HUES64 (cell line): ENCODE measurements at regions not wholly inside any gene's neighbourhood (a gene's known extent, or its start where the extent isn't known, plus 50 kb on each side); places are given as distances from the start of the nearest gene placed in this dataset.
"Not testable (repeated sequence)": the region's sequence is repeated elsewhere in the genome, so short reads cannot be mapped to it uniquely, and the experiment has no call there.

Experiments
- H3K27ac ChIP-seq: 2 replicates; pipeline ENCODE4 v1.7.0; 2013; ENCODE audit warnings: low read depth, low read length, inconsistent platforms
- H3K27me3 ChIP-seq: 2 replicates; pipeline ENCODE4 v1.6.1; 2013; ENCODE audit warnings: mild to moderate bottlenecking, low read length; ENCODE audit not compliant: insufficient read depth
- H3K36me3 ChIP-seq: 2 replicates; pipeline ENCODE4 v1.6.1; 2013; ENCODE audit warnings: mild to moderate bottlenecking, low read length; ENCODE audit not compliant: insufficient read depth
- H3K4me1 ChIP-seq: 2 replicates; pipeline ENCODE4 v1.6.1; 2013; ENCODE audit warnings: mild to moderate bottlenecking, low read length, moderate library complexity; ENCODE audit not compliant: insufficient read depth
- H3K4me3 ChIP-seq: 2 replicates; pipeline ENCODE4 v1.5.1; 2013; ENCODE audit warnings: mild to moderate bottlenecking, low read length, moderate library complexity
- H3K9ac ChIP-seq: 2 replicates; pipeline ENCODE4 v1.6.1; 2013; ENCODE audit warnings: mild to moderate bottlenecking, low read depth, low read length
- H3K9me3 ChIP-seq: 2 replicates; pipeline ENCODE4 v1.6.1; 2013; ENCODE audit warnings: low read depth, low read length; ENCODE audit not compliant: insufficient read depth
- WGBS: fragments of 150-250, 120-280 bp; methylation state at CpG from one replicate; pipeline ENCODE4 v1.1.7; 2013; ENCODE audit warnings: missing lambda C conversion rate; 5-methylcytosine and 5-hydroxymethylcytosine counted together

DNA sequence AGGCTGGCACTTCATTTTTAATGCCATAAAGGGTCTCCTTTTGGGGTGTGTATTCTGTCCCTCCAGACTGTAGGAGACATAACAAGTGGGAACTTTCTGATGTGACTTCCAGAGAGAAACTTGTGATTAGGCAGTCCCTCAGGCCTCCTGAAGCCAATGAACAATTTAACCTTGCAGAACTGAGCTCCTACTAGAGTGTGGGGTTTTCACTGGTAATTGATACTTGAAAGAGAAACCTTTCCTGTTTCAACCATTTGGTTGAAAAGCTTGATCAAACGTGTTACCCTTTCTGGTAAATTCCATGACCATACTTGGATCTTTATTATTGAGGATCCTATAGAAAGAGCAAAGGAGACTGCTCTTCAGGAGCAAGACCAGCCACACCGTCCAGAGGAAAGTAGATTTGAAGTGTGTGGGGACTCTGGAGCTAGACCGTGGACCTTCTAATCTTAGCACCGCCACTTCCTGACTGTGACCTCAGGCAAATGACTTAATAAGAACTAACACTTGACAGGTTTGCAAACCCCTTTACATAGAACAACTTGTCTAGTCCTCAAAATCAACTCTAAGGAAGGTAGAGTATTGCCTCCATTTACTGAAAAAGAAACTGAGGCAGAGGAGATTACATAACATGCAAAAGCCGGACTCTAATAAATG is 69.9 kb upstream of the GDNF start:
- H3K4me3 ChIP-seq, result not testable (repeated sequence)

DNA sequence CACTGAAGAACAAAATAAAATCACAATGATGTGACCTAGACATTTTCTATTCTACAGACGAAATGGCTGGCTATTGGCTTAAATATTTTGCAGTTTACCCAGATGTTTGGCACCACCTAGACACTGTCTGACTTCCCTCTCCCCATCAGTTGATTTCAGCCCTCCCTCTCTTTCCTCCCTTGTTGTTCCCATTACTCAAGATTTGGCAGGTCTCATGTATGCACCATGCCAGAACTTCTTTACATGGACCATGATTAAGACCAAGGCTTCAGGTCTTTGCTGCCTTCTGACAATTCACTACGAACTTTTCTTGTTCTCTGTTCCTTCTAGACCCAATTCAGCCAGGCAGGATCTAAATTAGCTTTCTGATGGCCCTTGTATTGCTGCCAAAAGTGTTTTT is 66.6 kb upstream of the GDNF start:
- no peaks in the 10 kb centered on the region for H3K27me3 ChIP-seq
- WGBS, result 86% methylated on average over 2 of the region's 2 CpGs
- no peak overlapping the region for H3K9ac ChIP-seq
- H3K36me3 ChIP-seq, result no peaks in the 10 kb centered on the region
- H3K4me1 ChIP-seq, result no peaks in the 10 kb centered on the region
- no peak overlapping the region for H3K4me3 ChIP-seq
- no peaks in the 10 kb centered on the region for H3K9me3 ChIP-seq
- H3K27ac ChIP-seq, result no peak overlapping the region

More for the DNA sequence above, 69.9 kb upstream of the GDNF start:
- WGBS, result 70% methylated on average over 4 of the region's 5 CpGs
- not testable (repeated sequence) for H3K9ac ChIP-seq, H3K9me3 ChIP-seq, H3K4me1 ChIP-seq, H3K27me3 ChIP-seq, H3K27ac ChIP-seq, H3K36me3 ChIP-seq

DNA sequence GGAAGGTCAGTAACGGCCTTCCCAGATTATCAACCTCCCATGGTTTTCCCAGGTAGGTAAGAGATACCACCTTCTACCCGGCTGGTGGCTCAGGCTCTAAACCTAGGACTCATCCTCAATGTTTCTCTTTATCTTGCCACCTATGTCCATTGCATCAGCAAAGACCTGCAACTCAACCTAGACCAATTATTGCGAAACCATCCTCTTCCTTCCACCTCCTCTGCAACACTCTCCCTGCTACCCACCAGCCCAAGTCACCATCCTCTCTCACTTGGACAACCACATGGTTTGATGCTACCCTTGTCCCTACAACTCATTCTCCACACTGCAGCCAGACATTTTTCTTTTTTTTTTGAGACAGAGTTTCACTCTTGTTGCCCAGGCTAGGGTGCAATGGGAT is 65.4 kb upstream of the GDNF start:
- Histone ChIP-seq H3K4me3 (no peak overlapping the region), H3K9ac (no peak overlapping the region), H3K36me3 (no peaks in the 10 kb centered on the region), H3K27ac (no peak overlapping the region), H3K4me1 (no peaks in the 10 kb centered on the region), H3K27me3 (no peaks in the 10 kb centered on the region), H3K9me3 (no peaks in the 10 kb centered on the region)
- 93% methylated on average over 3 of the region's 3 CpGs for WGBS

- WGBS, result 93% methylated on average over 3 of the region's 3 CpGs
- H3K9ac ChIP-seq, result no peak overlapping the region
- no peaks in the 10 kb centered on the region for H3K27me3 ChIP-seq
- no peak overlapping the region for H3K4me3 ChIP-seq
- no peaks in the 10 kb centered on the region for H3K36me3 ChIP-seq
- H3K4me1 ChIP-seq, result no peaks in the 10 kb centered on the region
- H3K27ac ChIP-seq, result no peak overlapping the region
- H3K9me3 ChIP-seq, result no peaks in the 10 kb centered on the region
These were observed 62.5 kb upstream of the GDNF start for GRCh38 chr5:37902323-37902722.

DNA sequence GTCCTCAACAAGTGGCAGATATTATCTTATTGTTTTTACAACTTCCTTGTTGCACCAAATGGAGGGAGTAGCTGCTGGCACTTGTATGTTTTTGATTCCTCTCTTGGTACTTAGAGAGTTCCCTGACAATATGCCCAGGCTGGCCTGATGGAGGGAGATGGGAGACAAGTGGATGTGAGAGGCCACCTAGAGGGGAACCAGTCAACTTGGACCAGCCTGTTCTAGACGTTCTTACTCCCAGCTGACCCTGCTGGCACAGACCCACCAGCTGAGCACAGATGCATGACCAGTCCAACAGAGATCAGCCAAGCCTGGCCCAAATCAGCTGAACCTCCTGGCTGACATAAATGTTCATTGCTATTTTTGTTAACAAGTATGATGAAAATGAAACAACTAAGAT is 60.9 kb upstream of the GDNF start:
- H3K27ac ChIP-seq, result no peak overlapping the region

GRCh38 chr5:37899037-37899436 is 59.2 kb upstream of the GDNF start:
- 83% methylated on average over 1 of the region's 1 CpG for WGBS

More for the DNA sequence above, 60.9 kb upstream of the GDNF start:
- Histone ChIP-seq H3K9ac (no peak overlapping the region), H3K4me3 (no peak overlapping the region), H3K36me3 (no peaks in the 10 kb centered on the region), H3K4me1 (no peaks in the 10 kb centered on the region), H3K27me3 (no peaks in the 10 kb centered on the region), H3K9me3 (no peaks in the 10 kb centered on the region)
- 23% methylated on average over 1 of the region's 1 CpG for WGBS

GRCh38 chr5:37896159-37896558 is 56.3 kb upstream of the GDNF start:
- Histone ChIP-seq H3K9me3 (no peaks in the 10 kb centered on the region), H3K27ac (no peak overlapping the region), H3K9ac (no peak overlapping the region), H3K27me3 (no peaks in the 10 kb centered on the region), H3K4me3 (no peak overlapping the region), H3K36me3 (no peaks in the 10 kb centered on the region), H3K4me1 (no peaks in the 10 kb centered on the region)
- WGBS, result 68% methylated on average over 4 of the region's 4 CpGs

More at GRCh38 chr5:37899037-37899436, 59.2 kb upstream of the GDNF start:
- no peak overlapping the region for H3K9ac ChIP-seq
- H3K4me1 ChIP-seq, result no peaks in the 10 kb centered on the region
- H3K27me3 ChIP-seq, result no peaks in the 10 kb centered on the region
- H3K27ac ChIP-seq, result no peak overlapping the region
- no peaks in the 10 kb centered on the region for H3K36me3 ChIP-seq
- H3K9me3 ChIP-seq, result no peaks in the 10 kb centered on the region
- no peak overlapping the region for H3K4me3 ChIP-seq

DNA sequence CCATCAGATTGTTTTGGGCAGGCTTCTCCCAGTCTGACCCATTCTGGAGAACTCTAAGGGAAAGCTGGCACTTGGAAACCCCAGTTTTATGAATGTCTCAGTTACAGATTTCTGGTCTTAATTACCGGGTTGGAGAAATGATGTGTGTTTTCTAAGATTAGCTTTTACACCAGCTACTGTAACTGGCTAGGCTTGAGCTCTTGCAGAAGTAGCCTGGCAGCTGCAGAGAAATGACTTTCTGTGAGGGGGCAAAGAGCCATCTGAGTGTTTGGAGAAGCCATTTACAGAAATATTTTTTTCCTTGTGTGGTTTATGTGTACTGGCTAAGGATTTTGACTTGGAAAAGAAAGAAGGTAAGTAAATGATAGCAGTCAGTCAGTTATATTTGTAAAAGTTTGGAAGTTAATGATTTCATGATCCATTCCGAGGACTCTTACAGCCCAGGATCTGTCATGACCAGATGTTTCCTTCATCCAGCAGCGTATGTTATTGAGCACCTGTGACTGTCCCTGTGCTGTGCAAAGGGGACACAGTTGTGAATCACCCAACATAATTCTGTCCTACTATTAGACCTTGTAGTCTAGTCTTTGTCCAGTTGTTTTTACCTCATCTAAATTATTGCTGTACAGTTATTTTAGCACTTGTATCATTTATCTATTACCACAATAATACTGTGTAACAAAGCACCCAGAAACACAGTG is 53.7 kb upstream of the GDNF start:
- 97% methylated on average over 3 of the region's 3 CpGs for WGBS
- H3K27me3 ChIP-seq, result no peaks in the 10 kb centered on the region
- no peak overlapping the region for H3K4me3 ChIP-seq
- H3K36me3 ChIP-seq, result no peaks in the 10 kb centered on the region
- H3K9ac ChIP-seq, result no peak overlapping the region
- H3K4me1 ChIP-seq, result no peaks in the 10 kb centered on the region
- no peak overlapping the region for H3K27ac ChIP-seq
- no peaks in the 10 kb centered on the region for H3K9me3 ChIP-seq

DNA sequence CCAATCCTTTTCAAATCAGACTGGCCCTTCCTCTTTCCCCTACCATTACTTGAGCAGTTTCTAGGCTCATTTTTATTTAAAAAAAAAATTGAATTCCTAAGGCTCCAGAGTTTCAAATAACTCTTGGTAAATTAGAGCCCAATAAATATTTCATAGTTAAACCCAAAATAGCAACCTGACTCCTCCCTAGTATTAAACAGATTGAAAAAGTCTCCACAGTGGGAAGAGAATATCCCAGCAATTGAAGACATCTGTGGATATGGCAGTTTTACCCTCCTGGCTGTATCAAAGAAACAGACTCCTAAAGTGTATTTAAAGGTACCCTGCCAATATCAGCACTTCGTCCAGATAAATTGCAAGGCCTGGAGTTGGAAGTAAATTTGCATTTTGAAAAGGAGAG is 52.7 kb upstream of the GDNF start:
- Histone ChIP-seq H3K36me3 (no peaks in the 10 kb centered on the region), H3K4me1 (no peaks in the 10 kb centered on the region), H3K9me3 (no peaks in the 10 kb centered on the region), H3K9ac (no peak overlapping the region), H3K27me3 (no peaks in the 10 kb centered on the region), H3K4me3 (no peak overlapping the region), H3K27ac (no peak overlapping the region)
- 96% methylated on average over 1 of the region's 1 CpG for WGBS

DNA sequence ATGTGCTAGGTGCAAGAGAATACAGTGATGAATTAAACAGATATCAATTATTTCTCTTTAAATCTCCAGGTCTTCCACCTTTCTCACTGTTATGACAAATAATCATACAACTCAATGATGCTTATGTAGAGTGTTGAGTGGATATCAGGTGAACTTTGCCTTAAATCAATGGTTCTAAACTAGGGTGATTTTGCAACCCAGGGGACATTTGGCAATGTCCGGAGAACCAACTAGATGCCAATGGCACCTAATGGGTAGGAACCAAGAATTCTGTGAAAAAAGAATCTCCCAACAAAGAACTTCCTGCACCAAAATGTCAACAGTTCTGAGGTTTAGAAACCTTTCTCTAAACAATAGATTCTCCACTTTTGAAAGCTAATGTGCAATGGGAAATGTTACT is 52.0 kb upstream of the GDNF start:
- no peak overlapping the region for H3K4me3 ChIP-seq
- H3K36me3 ChIP-seq, result no peaks in the 10 kb centered on the region
- no peak overlapping the region for H3K27ac ChIP-seq
- 100% methylated on average over 1 of the region's 1 CpG for WGBS
- H3K4me1 ChIP-seq, result no peaks in the 10 kb centered on the region
- H3K9ac ChIP-seq, result no peak overlapping the region
- H3K27me3 ChIP-seq, result no peaks in the 10 kb centered on the region
- H3K9me3 ChIP-seq, result no peaks in the 10 kb centered on the region

GRCh38 chr5:37889612-37890317 is 49.9 kb upstream of the GDNF start:
- Histone ChIP-seq H3K27ac (no peak overlapping the region), H3K36me3 (no peaks in the 10 kb centered on the region), H3K9ac (no peak overlapping the region), H3K9me3 (no peaks in the 10 kb centered on the region), H3K4me1 (no peaks in the 10 kb centered on the region; the same call in 1 of the 2 replicates), H3K4me3 (no peak overlapping the region), H3K27me3 (no peaks in the 10 kb centered on the region)
- WGBS, result 90% methylated on average over 7 of the region's 8 CpGs
